GM12891 (cell line): ENCODE measurements at regions not wholly inside any gene's neighbourhood (a gene's known extent, or its start where the extent isn't known, plus 50 kb on each side); places are given as distances from the start of the nearest gene placed in this dataset.

Experiments
- PAX5 ChIP-seq: IDR thresholded peaks from 2 replicates; pipeline ENCODE4 v1.6.1; 2011; ENCODE audit warnings: low read length, moderate library complexity, mild to moderate bottlenecking; ENCODE audit not compliant: insufficient read depth, severe bottlenecking
- POLR2A ChIP-seq: IDR thresholded peaks from 2 replicates; pipeline ENCODE4 v1.6.1; 2011; ENCODE audit warnings: low read depth, low read length, control low read depth
- POLR2AphosphoS5 ChIP-seq: IDR thresholded peaks from 2 replicates; pipeline ENCODE4 v1.6.1; 2011; ENCODE audit warnings: low read depth, low read length, control low read depth
- SPI1 ChIP-seq: IDR thresholded peaks from 2 replicates; pipeline ENCODE4 v1.6.1; 2011; ENCODE audit warnings: low read depth, low read length, control low read depth
- TAF1 ChIP-seq: IDR thresholded peaks from 2 replicates; pipeline ENCODE4 v1.6.1; 2011; ENCODE audit warnings: low read depth, low read length, control low read depth

GRCh38 chr4:104351706-104352105 is 143.0 kb downstream of the CXXC4 start:
- TF ChIP-seq POLR2A (no peak), PAX5 (no peak), POLR2AphosphoS5 (no peak), SPI1 (no peak), TAF1 (no peak)
